Astrocyte (in vitro differentiated cells and primary cell): ENCODE measurements at regions not wholly inside any gene's neighbourhood (a gene's known extent, or its start where the extent isn't known, plus 50 kb on each side); places are given as distances from the start of the nearest gene placed in this dataset.

ENCODE experiments used
- DNase-seq: peaks from one replicate; pipeline ENCODE4 v3.0.0-alpha.2; 2010; ENCODE audit warnings: low read depth
- FAIRE-seq: peaks from 2 replicates; lab custom pipeline; 2011; peaks lifted over from hg19 to GRCh38; lab: Jason Lieb, UNC
- H2AFZ ChIP-seq: 2 replicates; pipeline ENCODE4 v1.6.0; 2012; ENCODE audit warnings: low read depth, low read length, inconsistent platforms
- H3K27ac ChIP-seq: 2 replicates; pipeline ENCODE4 v1.5.1; 2011; ENCODE audit warnings: low read depth, low read length, inconsistent platforms
- H3K27me3 ChIP-seq: 2 replicates; pipeline ENCODE4 v1.6.0; 2011; ENCODE audit warnings: low read length, inconsistent platforms; ENCODE audit not compliant: insufficient read depth
- H3K36me3 ChIP-seq: 2 replicates; pipeline ENCODE4 v1.5.1; 2011; ENCODE audit warnings: low read length, inconsistent platforms; ENCODE audit not compliant: insufficient read depth
- H3K4me1 ChIP-seq: 2 replicates; pipeline ENCODE4 v1.5.1; 2011; ENCODE audit warnings: low read length, inconsistent platforms; ENCODE audit not compliant: insufficient read depth
- H3K4me2 ChIP-seq: 2 replicates; pipeline ENCODE4 v1.6.0; 2012; ENCODE audit warnings: low read length, inconsistent platforms
- H3K4me3 ChIP-seq: 2 replicates; pipeline ENCODE4 v1.5.1; 2011; ENCODE audit warnings: low read depth, mild to moderate bottlenecking, low read length, inconsistent platforms; ENCODE audit not compliant: insufficient read depth
- H3K79me2 ChIP-seq: 2 replicates; pipeline ENCODE4 v1.6.0; 2012; ENCODE audit warnings: mild to moderate bottlenecking, low read length, inconsistent platforms; ENCODE audit not compliant: insufficient read depth
- H3K9ac ChIP-seq: 2 replicates; pipeline ENCODE4 v1.6.0; 2012; ENCODE audit warnings: mild to moderate bottlenecking, low read length, inconsistent platforms
- H3K9me3 ChIP-seq: 2 replicates; pipeline ENCODE4 v1.5.1; 2012; ENCODE audit warnings: low read depth, mild to moderate bottlenecking, low read length, inconsistent platforms; ENCODE audit not compliant: insufficient read depth
- H4K20me1 ChIP-seq: 2 replicates; pipeline ENCODE4 v1.6.0; 2012; ENCODE audit warnings: low read length, inconsistent platforms; ENCODE audit not compliant: insufficient read depth
- H3K27ac Mint-ChIP-seq: one replicate; pipeline ENCODE4 v1.8.0; 2021; ENCODE audit warnings: mild to moderate bottlenecking, mixed read lengths; ENCODE audit not compliant: unreplicated experiment
- H3K27me3 Mint-ChIP-seq: one replicate; pipeline ENCODE4 v1.8.0; 2021; ENCODE audit warnings: low read depth, mixed read lengths; ENCODE audit not compliant: unreplicated experiment
- H3K36me3 Mint-ChIP-seq: one replicate; pipeline ENCODE4 v1.8.0; 2021; ENCODE audit warnings: low read depth, mixed read lengths; ENCODE audit not compliant: unreplicated experiment
- H3K4me1 Mint-ChIP-seq: one replicate; pipeline ENCODE4 v1.8.0; 2021; ENCODE audit warnings: low read depth, mixed read lengths; ENCODE audit not compliant: unreplicated experiment
- H3K4me3 Mint-ChIP-seq: one replicate; pipeline ENCODE4 v1.8.0; 2021; ENCODE audit warnings: mild to moderate bottlenecking, moderate library complexity, mixed read lengths; ENCODE audit not compliant: unreplicated experiment
- H3K9me3 Mint-ChIP-seq: one replicate; pipeline ENCODE4 v1.8.0; 2021; ENCODE audit warnings: mild to moderate bottlenecking, mixed read lengths; ENCODE audit not compliant: unreplicated experiment
- EZH2 ChIP-seq: IDR thresholded peaks from 2 replicates; pipeline ENCODE4 v1.6.1; 2012; ENCODE audit warnings: mild to moderate bottlenecking, low read length, inconsistent platforms; ENCODE audit not compliant: insufficient read depth
- TF ChIP-seq, protein P1 (sequence below): IDR thresholded peaks from 2 replicates; pipeline ENCODE4 v1.5.1; 2011; ENCODE audit warnings: low read depth, mild to moderate bottlenecking, inconsistent platforms, low read length, moderate library complexity; ENCODE audit not compliant: insufficient read depth

DNA sequence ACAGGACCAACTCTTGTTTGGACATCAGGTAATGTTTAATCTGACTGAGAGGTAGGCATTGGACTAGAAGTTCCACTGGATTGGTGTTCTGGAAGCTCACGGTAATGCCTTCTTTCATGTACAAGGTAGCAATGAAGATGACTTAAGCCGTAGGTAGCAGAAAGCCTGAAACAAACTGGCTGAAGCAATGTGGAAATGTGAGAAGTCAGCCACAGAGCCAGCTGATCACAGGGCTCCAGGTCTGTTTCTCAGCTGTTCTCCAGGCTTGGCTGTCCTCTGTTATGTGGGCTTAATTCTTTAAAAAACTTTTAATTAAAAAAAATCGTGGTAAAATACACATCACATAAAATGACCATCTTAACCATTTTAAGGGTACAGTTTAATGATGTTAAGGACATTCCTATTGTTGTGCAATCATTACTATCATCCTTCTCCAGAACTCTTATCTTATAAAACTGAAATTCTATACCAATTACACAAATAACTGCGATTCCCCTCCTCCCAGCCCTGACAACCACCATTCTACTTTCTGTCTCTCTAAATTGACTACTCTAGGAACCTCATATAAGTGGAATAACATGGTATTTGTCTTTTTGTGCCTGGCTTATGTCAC lies 101.4 kb upstream of the ZNF32 start:
- DNase-seq: no peak
- no peak for FAIRE-seq
- Histone ChIP-seq H4K20me1 (no peaks in the 10 kb centered on the region), H3K9ac (no peak overlapping the region), H3K4me2 (no peak overlapping the region), H3K36me3 (no peaks in the 10 kb centered on the region), H3K9me3 (peaks cover 2% of the 10 kb centered on the region), H3K79me2 (no peaks in the 10 kb centered on the region), H3K4me1 (no peaks in the 10 kb centered on the region), H3K27ac (no peak overlapping the region), H2AFZ (no peak overlapping the region), H3K27me3 (no peaks in the 10 kb centered on the region), H3K4me3 (no peak overlapping the region)
- Mint-ChIP-seq H3K27ac (no peak overlapping the region), H3K36me3 (no peaks in the 10 kb centered on the region), H3K4me1 (no peaks in the 10 kb centered on the region), H3K27me3 (peaks cover 26% of the 10 kb centered on the region), H3K9me3 (no peaks in the 10 kb centered on the region), H3K4me3 (no peak overlapping the region)
- TF ChIP-seq, protein P1, sequence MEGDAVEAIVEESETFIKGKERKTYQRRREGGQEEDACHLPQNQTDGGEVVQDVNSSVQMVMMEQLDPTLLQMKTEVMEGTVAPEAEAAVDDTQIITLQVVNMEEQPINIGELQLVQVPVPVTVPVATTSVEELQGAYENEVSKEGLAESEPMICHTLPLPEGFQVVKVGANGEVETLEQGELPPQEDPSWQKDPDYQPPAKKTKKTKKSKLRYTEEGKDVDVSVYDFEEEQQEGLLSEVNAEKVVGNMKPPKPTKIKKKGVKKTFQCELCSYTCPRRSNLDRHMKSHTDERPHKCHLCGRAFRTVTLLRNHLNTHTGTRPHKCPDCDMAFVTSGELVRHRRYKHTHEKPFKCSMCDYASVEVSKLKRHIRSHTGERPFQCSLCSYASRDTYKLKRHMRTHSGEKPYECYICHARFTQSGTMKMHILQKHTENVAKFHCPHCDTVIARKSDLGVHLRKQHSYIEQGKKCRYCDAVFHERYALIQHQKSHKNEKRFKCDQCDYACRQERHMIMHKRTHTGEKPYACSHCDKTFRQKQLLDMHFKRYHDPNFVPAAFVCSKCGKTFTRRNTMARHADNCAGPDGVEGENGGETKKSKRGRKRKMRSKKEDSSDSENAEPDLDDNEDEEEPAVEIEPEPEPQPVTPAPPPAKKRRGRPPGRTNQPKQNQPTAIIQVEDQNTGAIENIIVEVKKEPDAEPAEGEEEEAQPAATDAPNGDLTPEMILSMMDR: no peak
- TF ChIP-seq EZH2: no peak

DNA sequence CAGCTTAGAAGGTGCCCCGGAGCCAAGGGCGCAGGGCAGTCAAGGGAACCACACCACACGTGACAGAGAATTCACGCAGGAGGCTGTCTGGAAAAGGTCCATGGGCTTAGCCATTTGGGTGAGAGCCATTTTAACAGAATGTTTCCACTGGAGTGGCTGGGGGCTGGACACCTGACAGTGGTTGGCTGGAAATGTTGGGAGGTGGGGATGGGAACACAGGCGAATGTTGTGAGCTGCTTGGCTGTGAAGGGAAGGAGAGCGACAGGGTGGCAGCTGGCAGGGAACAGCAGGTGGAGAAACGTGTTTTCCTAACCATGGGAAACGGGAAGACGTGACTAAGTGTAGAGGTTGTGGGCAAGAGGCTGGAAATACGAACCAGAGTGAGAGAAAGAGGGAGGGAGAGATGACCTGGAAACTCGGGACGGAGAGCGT lies 100.5 kb upstream of the ZNF32 start:
- FAIRE-seq (no peak), DNase-seq (no peak)
- H3K27ac Mint-ChIP-seq: no peak overlapping the region
- peaks cover 2% of the 10 kb centered on the region for H3K9me3 ChIP-seq
- H3K27me3 Mint-ChIP-seq: peaks cover 18% of the 10 kb centered on the region
- H3K4me2 ChIP-seq: no peak overlapping the region
- no peak overlapping the region for H3K4me3 Mint-ChIP-seq
- no peaks in the 10 kb centered on the region for H3K79me2 ChIP-seq
- no peaks in the 10 kb centered on the region for H3K36me3 Mint-ChIP-seq
- H3K4me1 ChIP-seq: no peaks in the 10 kb centered on the region
- H2AFZ ChIP-seq: no peak overlapping the region
- H3K4me3 ChIP-seq: no peak overlapping the region
- H3K9ac ChIP-seq: no peak overlapping the region
- H3K4me1 Mint-ChIP-seq: no peaks in the 10 kb centered on the region
- no peak overlapping the region for H3K27ac ChIP-seq
- TF ChIP-seq EZH2: no peak
- TF ChIP-seq, protein P1: no peak
- H4K20me1 ChIP-seq: no peaks in the 10 kb centered on the region
- H3K36me3 ChIP-seq: no peaks in the 10 kb centered on the region
- no peaks in the 10 kb centered on the region for H3K27me3 ChIP-seq
- no peaks in the 10 kb centered on the region for H3K9me3 Mint-ChIP-seq

DNA sequence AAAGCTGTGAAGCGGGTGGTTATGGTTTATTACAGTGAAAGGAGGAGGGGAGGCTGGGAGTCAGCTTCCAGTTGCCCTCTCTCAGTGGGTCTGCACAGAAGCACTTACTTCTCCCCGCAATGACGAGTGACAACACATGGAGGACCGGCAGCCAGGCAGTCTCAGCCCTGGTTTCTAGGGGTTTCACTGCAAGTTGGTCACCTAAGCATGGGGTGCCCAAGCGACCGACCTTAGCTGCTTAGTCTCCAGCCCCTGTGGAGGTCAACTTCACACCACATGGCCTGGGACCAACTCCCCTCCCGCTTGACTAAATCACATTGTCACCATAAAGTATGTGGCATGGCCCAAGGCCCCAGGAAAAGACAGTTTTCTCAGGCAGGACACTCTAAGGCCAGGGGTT lies 99.9 kb upstream of the ZNF32 start:
- H3K4me1 Mint-ChIP-seq: no peaks in the 10 kb centered on the region
- Histone ChIP-seq H2AFZ (no peak overlapping the region), H3K79me2 (no peaks in the 10 kb centered on the region), H3K9me3 (peaks cover 2% of the 10 kb centered on the region), H4K20me1 (no peaks in the 10 kb centered on the region), H3K36me3 (no peaks in the 10 kb centered on the region), H3K4me1 (no peaks in the 10 kb centered on the region), H3K4me2 (no peak overlapping the region), H3K9ac (no peak overlapping the region), H3K4me3 (no peak overlapping the region), H3K27me3 (no peaks in the 10 kb centered on the region), H3K27ac (no peak overlapping the region)
- TF ChIP-seq, protein P1: no peak
- TF ChIP-seq EZH2: no peak
- H3K27ac Mint-ChIP-seq: no peak overlapping the region
- H3K36me3 Mint-ChIP-seq: no peaks in the 10 kb centered on the region
- FAIRE-seq (no peak), DNase-seq (no peak)
- H3K4me3 Mint-ChIP-seq: no peak overlapping the region
- H3K9me3 Mint-ChIP-seq: no peaks in the 10 kb centered on the region
- H3K27me3 Mint-ChIP-seq: peaks cover 18% of the 10 kb centered on the region
